ENCODE measurements at regions not wholly inside any gene's neighbourhood (a gene's known extent, or its start where the extent isn't known, plus 50 kb on each side); places are given as distances from the start of the nearest gene placed in this dataset.
"Not testable (repeated sequence)": the region's sequence is repeated elsewhere in the genome, so short reads cannot be mapped to it uniquely, and the experiment has no call there.

DNA sequence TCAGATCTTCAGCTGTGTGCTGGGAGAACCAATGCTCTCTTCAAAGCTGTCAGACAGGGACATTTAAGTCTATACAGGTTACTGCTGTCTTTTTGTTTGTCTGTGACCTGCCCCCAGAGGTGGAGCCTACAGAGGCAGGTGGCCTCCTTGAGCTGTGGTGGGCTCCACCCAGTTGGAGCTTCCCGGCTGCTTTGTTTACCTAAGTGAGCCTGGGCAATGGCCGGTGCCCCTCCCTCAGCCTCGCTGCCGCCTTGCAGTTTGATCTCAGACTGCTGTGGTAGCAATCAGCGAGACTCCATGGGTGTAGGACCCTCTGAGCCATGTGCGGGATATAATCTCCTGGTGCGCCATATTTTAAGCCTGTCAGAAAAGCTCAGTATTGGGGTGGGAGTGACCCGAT is 745.8 kb upstream of the POU3F2 start:
- DNase-seq; ATAC-seq (replicated peaks); H3K36me3 Mint-ChIP-seq; H3K27ac Mint-ChIP-seq; H3K4me1 Mint-ChIP-seq; H3K27me3 Mint-ChIP-seq; H3K4me3 Mint-ChIP-seq: not testable (repeated sequence)
- peaks cover 12 to 15% of the 10 kb centered on the region in 2 donors for H3K9me3 Mint-ChIP-seq

DNA sequence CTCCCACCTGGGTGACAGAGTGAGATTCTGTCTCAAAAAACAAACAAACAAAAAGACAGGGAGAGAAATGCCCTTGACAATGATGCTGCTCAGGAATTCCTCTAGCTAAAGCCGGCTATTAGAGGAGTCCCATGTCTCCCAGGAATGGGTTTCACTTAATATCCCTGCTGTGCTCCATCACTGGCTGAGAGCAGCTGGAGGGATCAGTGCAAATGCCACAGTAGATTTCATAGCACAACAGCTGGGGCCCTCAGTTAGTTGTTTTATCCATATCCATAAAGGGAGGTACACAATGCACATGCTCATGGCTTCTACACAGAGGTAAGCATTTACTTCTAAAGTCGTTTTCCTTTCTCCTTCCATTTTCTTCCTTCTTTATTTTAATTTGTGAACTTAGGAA is 742.0 kb upstream of the POU3F2 start:
- H3K4me1 Mint-ChIP-seq: no peaks in the 10 kb centered on the region
- H3K36me3 Mint-ChIP-seq: no peaks in the 10 kb centered on the region
- no peak overlapping the region for H3K4me3 Mint-ChIP-seq
- DNase-seq: no peak
- H3K9me3 Mint-ChIP-seq: peaks cover 5 to 7% of the 10 kb centered on the region in 2 donors
- ATAC-seq (replicated peaks): no peak
- H3K27me3 Mint-ChIP-seq: no peaks in the 10 kb centered on the region
- H3K27ac Mint-ChIP-seq: no peak overlapping the region

GRCh38 chr6:98094696-98095095 is 739.7 kb upstream of the POU3F2 start:
- H3K4me3 Mint-ChIP-seq: no peak overlapping the region
- H3K27me3 Mint-ChIP-seq: no peaks in the 10 kb centered on the region
- no peaks in the 10 kb centered on the region for H3K4me1 Mint-ChIP-seq

DNA sequence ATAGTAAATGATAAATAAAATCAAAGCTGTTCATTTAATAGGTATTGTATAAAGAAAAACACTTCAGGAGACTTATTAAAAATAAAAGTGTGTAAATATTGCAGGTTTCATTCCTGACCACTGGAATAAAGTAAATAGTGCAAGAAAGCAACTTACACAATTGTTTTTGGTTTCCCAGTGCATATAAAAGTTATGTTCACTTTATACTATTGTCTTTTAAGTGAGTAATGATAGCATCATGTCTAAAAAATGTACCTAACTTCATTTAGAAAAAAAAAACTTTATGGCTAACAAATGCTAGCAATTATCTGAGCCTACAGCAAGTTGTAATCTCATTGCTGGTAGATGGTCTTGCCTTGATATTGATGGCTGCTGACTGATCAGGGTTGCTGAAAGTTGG is 726.6 kb upstream of the POU3F2 start:
- Mint-ChIP-seq H3K36me3 (no peaks in the 10 kb centered on the region), H3K27me3 (no peaks in the 10 kb centered on the region), H3K4me1 (no peaks in the 10 kb centered on the region), H3K9me3 (peaks cover 9 to 13% of the 10 kb centered on the region in 2 donors), H3K4me3 (no peak overlapping the region), H3K27ac (no peak overlapping the region)
- no peak for ATAC-seq (replicated peaks)
- no peak for DNase-seq

More at GRCh38 chr6:98094696-98095095, 739.7 kb upstream of the POU3F2 start:
- Mint-ChIP-seq H3K36me3 (no peaks in the 10 kb centered on the region), H3K9me3 (peaks cover 0 to 6% of the 10 kb centered on the region in 2 donors), H3K27ac (no peak overlapping the region)
- no peak for DNase-seq
- no peak for ATAC-seq (replicated peaks)

- DNase-seq: no peak
- Mint-ChIP-seq H3K4me3 (no peak overlapping the region), H3K27me3 (no peaks in the 10 kb centered on the region), H3K36me3 (no peaks in the 10 kb centered on the region), H3K9me3 (no peaks in the 10 kb centered on the region), H3K4me1 (no peaks in the 10 kb centered on the region), H3K27ac (no peak overlapping the region)
- no peak for ATAC-seq (replicated peaks)
These were observed 717.9 kb upstream of the POU3F2 start for GRCh38 chr6:98116455-98116854.

DNA sequence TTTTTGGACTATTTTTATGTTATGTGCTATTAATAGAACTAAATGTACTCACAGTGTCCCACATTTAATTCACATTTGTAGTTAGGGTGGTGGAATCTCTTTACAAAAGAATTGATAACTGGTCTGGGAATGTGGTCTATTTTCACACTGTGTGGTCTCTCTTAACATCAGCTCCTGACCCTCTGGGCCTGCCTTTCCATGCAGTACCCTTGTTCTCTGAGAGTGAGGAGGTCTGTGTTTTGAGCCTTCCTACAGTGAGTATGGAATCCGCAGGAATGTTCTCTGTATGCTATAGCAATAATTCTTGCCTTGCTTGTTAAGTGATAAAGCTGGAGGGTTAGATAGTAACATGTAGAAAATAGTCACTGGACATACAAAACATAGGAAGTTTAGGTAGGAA is 717.3 kb upstream of the POU3F2 start:
- Mint-ChIP-seq H3K36me3 (no peaks in the 10 kb centered on the region), H3K9me3 (no peaks in the 10 kb centered on the region), H3K4me1 (no peaks in the 10 kb centered on the region), H3K4me3 (no peak overlapping the region), H3K27ac (no peak overlapping the region), H3K27me3 (no peaks in the 10 kb centered on the region)
- ATAC-seq (replicated peaks) (no peak), DNase-seq (no peak)

GRCh38 chr6:98118397-98119045 is 715.9 kb upstream of the POU3F2 start:
- ATAC-seq (replicated peaks): no peak
- H3K36me3 Mint-ChIP-seq: no peaks in the 10 kb centered on the region
- no peaks in the 10 kb centered on the region for H3K9me3 Mint-ChIP-seq
- H3K4me3 Mint-ChIP-seq: no peak overlapping the region
- H3K27ac Mint-ChIP-seq: no peak overlapping the region
- DNase-seq: no peak
- no peaks in the 10 kb centered on the region for H3K27me3 Mint-ChIP-seq
- H3K4me1 Mint-ChIP-seq: no peaks in the 10 kb centered on the region

GRCh38 chr6:98124171-98124570 is 710.2 kb upstream of the POU3F2 start:
- DNase-seq: no peak
- Mint-ChIP-seq H3K27ac (no peak overlapping the region), H3K36me3 (no peaks in the 10 kb centered on the region), H3K4me3 (no peak overlapping the region), H3K27me3 (no peaks in the 10 kb centered on the region), H3K9me3 (no peaks in the 10 kb centered on the region), H3K4me1 (no peaks in the 10 kb centered on the region)
- no peak for ATAC-seq (replicated peaks)

DNA sequence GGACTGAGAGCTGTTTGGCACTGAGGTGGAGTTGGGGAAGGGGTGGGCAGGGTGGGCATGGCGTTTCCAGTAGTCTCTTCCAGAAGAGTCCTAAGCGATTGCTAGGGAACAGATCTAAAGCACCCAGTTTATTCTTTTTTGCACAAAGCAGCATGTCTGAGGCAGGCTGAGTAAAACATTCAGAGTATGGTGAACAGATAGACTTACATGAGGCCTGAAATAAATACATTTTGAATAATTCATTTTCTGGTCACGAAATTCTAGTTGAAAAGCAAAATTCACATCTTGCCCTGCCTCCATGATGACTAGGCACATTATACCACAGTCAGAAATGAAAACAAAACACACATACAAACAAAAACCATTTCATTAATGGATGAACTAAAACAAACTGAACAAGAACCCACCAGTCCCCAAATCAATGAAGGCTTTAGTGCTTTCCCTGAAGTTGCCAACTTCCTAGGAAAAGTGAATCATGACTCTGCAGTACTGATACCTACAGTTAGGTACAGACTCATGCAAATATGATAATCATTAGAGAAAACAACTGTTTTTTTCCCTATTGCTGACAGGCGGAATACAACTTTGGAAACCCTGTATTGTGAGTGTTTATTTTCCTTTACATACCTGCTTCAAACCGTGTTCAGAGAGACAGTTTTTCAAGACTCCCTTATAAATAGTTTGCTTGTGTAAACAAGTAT is 702.9 kb upstream of the POU3F2 start:
- ATAC-seq (replicated peaks) (no peak), DNase-seq (no peak)
- Mint-ChIP-seq H3K27ac (no peak overlapping the region), H3K4me3 (no peak overlapping the region), H3K4me1 (no peaks in the 10 kb centered on the region), H3K36me3 (no peaks in the 10 kb centered on the region), H3K27me3 (no peaks in the 10 kb centered on the region), H3K9me3 (no peaks in the 10 kb centered on the region)

DNA sequence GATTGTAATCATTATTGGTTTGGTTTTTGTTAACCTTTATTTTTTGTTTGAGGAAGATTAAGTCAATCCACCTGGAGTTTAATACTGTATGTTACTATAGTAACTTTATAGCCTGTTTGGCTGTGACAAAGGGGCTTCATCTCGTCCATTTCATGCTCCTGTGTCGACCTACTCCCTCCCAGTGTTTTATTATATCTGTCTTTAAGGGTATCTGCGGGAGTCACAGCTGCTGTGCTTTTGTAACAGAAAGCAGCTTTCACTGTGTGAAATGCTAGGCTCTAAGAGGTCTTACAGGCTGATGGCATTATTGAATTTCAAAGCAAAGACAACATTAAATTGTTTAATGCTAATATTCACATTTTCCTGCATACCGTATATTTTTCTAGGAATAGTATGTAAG is 698.0 kb upstream of the POU3F2 start:
- DNase-seq: no peak
- no peaks in the 10 kb centered on the region for H3K4me1 Mint-ChIP-seq
- no peaks in the 10 kb centered on the region for H3K9me3 Mint-ChIP-seq
- no peak overlapping the region for H3K4me3 Mint-ChIP-seq
- no peak for ATAC-seq (replicated peaks)
- H3K27ac Mint-ChIP-seq: no peak overlapping the region
- H3K36me3 Mint-ChIP-seq: no peaks in the 10 kb centered on the region
- no peaks in the 10 kb centered on the region for H3K27me3 Mint-ChIP-seq

GRCh38 chr6:98137391-98137790 is 697.0 kb upstream of the POU3F2 start:
- Mint-ChIP-seq H3K27me3 (no peaks in the 10 kb centered on the region), H3K4me1 (no peaks in the 10 kb centered on the region)

DNA sequence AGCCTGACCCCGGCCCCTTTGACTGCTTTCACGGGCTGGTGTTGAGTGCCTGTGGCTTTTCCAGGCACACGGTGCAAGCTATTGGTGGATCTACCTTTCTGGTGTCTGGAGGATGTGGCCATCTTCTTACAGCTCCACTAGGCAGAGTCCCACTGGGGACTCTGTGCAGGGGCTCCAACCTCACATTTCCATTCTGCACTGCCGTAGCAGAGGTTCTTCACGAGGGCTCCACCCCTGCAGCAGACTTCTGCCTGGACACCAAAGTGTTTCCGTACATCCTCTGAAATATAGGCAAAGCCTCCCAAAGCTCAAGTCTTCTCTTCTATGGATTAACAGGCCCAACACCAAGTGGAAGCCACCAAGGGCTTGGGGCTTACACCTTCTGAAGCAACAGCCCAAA is 691.5 kb upstream of the POU3F2 start:
- no peaks in the 10 kb centered on the region for H3K4me1 Mint-ChIP-seq
- H3K4me3 Mint-ChIP-seq: no peak overlapping the region
- peaks cover 16 to 22% of the 10 kb centered on the region in 2 donors for H3K9me3 Mint-ChIP-seq
- no peaks in the 10 kb centered on the region for H3K36me3 Mint-ChIP-seq
- DNase-seq: no peak
- H3K27ac Mint-ChIP-seq: no peak overlapping the region
- H3K27me3 Mint-ChIP-seq: no peaks in the 10 kb centered on the region
- ATAC-seq (replicated peaks): no peak

More at GRCh38 chr6:98137391-98137790, 697.0 kb upstream of the POU3F2 start:
- Mint-ChIP-seq H3K4me3 (no peak overlapping the region), H3K36me3 (no peaks in the 10 kb centered on the region), H3K27ac (no peak overlapping the region), H3K9me3 (peaks cover 4 to 6% of the 10 kb centered on the region in 2 donors)
- no peak for ATAC-seq (replicated peaks)
- no peak for DNase-seq

DNA sequence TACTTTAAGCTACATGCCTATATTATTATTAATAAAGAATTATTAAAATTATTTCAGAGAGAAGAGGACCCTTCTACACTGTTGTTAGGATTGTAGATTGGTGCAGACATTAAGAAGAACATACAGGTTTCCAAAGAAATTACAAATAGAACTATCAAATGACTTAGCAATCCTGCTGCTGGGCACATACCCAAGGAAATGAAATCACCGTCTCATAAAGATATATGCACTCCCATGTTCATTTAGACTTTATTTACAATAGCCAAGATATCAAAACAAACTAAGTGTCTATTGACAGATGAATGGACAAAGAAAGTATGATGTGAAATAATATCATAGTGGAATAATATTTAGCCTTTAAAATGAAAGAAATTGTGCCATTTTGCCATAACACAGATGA is 687.7 kb upstream of the POU3F2 start:
- no peaks in the 10 kb centered on the region for H3K4me1 Mint-ChIP-seq
- ATAC-seq (replicated peaks) (no peak), DNase-seq (no peak)
- H3K27ac Mint-ChIP-seq: no peak overlapping the region
- peaks cover 21 to 22% of the 10 kb centered on the region in 2 donors for H3K9me3 Mint-ChIP-seq
- no peaks in the 10 kb centered on the region for H3K36me3 Mint-ChIP-seq
- H3K4me3 Mint-ChIP-seq: no peak overlapping the region
- no peaks in the 10 kb centered on the region for H3K27me3 Mint-ChIP-seq

- Mint-ChIP-seq H3K9me3 (peaks cover 12 to 13% of the 10 kb centered on the region in 2 donors), H3K27ac (no peak overlapping the region), H3K27me3 (no peaks in the 10 kb centered on the region), H3K4me3 (no peak overlapping the region), H3K36me3 (no peaks in the 10 kb centered on the region), H3K4me1 (no peaks in the 10 kb centered on the region)
- ATAC-seq (replicated peaks) (no peak), DNase-seq (no peak)
These were observed 677.8 kb upstream of the POU3F2 start for GRCh38 chr6:98156580-98156979.

GRCh38 chr6:98179606-98180005 is 654.8 kb upstream of the POU3F2 start:
- no peak for ATAC-seq (replicated peaks)
- H3K4me3 Mint-ChIP-seq: no peak overlapping the region
- no peak for DNase-seq
- H3K27me3 Mint-ChIP-seq: no peaks in the 10 kb centered on the region
- no peaks in the 10 kb centered on the region for H3K36me3 Mint-ChIP-seq
- H3K4me1 Mint-ChIP-seq: no peaks in the 10 kb centered on the region
- H3K9me3 Mint-ChIP-seq: peaks cover 7 to 12% of the 10 kb centered on the region in 2 donors
- no peak overlapping the region for H3K27ac Mint-ChIP-seq

Data from stimulated activated naive B cell treated with anti-CD40 and anti-IgM and Interleukin-4, amounts not matched to agents 10 μg/mL and 1 μg/mL and 100 μg/mL, for 72 hours (primary cell).